GM10248 (cell line): ENCODE measurements at regions not wholly inside any gene's neighbourhood (a gene's known extent, or its start where the extent isn't known, plus 50 kb on each side); places are given as distances from the start of the nearest gene placed in this dataset.

Experiments
- CTCF ChIA-PET: fragments of 300-600 bp; sonication (Branson Sonifier 250); formaldehyde crosslinking; extraction: SDS; loops from one replicate; lab custom pipeline; 2021; ENCODE audit warnings: antibody characterized with exemption; lab: Yijun Ruan, JAX
- POLR2A ChIA-PET: fragments of 350-650 bp; sonication (Branson Sonifier 250); formaldehyde crosslinking; extraction: SDS; loops from one replicate; lab custom pipeline; 2020; ENCODE audit warnings: antibody characterized with exemption; lab: Yijun Ruan, JAX
- DNase-seq: peaks from one replicate; pipeline ENCODE4 v3.0.0; 2012; ENCODE audit errors: extremely low spot score
- TF ChIP-seq, protein P1 (sequence below): IDR thresholded peaks from 2 replicates; pipeline ENCODE4 v1.5.1; 2012; ENCODE audit warnings: mild to moderate bottlenecking, low read depth; ENCODE audit errors: extremely low read depth, missing control alignments, control extremely low read depth

DNA sequence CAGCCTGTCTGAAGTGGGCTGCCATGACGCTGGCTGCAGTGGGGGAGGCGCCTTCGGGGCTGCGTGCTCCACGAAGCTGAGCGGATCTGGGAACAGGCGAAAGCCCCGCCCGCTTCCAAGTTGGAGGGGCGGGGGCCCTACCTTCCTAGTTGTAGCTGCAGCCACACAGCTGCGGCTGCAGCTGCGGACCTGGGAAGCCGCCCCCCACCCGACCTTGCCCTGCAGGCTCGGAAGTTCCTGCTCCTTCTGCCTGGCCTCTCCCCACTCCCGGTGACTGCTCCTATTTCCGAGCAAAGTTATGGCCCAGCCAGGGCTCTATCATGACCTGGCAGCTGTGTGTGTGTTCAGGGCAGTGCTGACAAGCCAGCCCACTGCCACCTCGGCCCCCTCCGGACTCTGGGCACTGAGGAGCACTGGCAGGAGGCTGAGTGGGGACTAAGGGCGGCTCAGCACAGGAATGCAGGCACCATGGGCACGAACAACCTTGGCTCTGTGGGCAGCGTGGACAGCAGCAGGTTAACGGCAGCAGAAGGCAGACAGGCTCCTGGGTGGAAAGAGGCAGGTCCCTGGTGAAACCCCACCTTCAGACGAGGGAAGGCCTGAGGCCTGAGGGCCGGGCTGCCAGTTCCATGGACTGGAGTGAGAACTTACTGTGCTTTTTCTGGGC is 352.4 kb upstream of the TMCO5A start:
- CTCF ChIA-PET, result no interaction called here
- POLR2A ChIA-PET, result no interaction called here
- TF ChIP-seq, protein P1, sequence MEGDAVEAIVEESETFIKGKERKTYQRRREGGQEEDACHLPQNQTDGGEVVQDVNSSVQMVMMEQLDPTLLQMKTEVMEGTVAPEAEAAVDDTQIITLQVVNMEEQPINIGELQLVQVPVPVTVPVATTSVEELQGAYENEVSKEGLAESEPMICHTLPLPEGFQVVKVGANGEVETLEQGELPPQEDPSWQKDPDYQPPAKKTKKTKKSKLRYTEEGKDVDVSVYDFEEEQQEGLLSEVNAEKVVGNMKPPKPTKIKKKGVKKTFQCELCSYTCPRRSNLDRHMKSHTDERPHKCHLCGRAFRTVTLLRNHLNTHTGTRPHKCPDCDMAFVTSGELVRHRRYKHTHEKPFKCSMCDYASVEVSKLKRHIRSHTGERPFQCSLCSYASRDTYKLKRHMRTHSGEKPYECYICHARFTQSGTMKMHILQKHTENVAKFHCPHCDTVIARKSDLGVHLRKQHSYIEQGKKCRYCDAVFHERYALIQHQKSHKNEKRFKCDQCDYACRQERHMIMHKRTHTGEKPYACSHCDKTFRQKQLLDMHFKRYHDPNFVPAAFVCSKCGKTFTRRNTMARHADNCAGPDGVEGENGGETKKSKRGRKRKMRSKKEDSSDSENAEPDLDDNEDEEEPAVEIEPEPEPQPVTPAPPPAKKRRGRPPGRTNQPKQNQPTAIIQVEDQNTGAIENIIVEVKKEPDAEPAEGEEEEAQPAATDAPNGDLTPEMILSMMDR, result no peak
- no peak for DNase-seq

DNA sequence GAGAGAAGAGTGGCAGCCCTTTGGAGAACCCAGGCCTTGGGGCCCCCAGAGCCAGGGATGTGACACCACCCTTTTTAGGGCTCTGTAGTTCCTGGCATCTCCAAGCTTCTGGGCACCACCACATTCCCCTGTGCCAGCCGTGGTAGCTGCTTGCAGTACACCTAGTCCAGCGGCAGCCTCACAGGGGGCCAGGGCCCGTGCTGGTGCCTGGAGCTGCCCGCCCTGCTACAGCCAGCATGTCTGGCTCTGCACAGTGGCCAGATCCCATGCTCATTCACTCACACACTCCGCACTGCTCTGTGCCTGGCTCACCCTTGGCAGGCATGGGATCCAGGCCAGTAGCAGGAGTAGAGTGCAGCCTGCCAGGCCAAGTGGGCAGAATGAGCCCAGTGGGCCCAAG is 351.6 kb upstream of the TMCO5A start:
- ChIA-PET CTCF (no interaction called here), POLR2A (no interaction called here)
- DNase-seq, result no peak
- TF ChIP-seq, protein P1, result no peak

GRCh38 chr15:37586011-37586583 is 348.3 kb upstream of the TMCO5A start:
- DNase-seq, result no peak
- ChIA-PET CTCF (no interaction called here), POLR2A (no interaction called here)
- TF ChIP-seq, protein P1, result no peak

DNA sequence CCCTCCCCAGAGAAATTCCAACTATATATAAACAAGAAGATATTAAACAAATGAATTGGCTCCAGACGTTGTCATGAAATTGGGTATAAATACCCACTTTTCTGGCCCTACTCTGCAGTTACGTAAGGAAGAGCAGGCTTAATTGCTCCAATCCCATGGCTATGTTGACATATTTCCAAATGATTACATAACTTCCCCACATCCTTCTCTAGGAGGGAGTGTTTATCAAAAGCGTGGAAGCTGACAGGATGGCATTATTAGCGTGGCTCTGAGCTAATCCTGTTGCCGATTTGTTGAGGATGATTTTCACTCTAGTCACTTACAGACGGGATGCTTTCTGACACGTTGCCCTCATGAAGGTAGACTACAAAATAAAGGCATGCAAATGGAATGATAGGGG is 347.5 kb upstream of the TMCO5A start:
- DNase-seq, result no peak
- ChIA-PET CTCF (no interaction called here), POLR2A (no interaction called here)
- TF ChIP-seq, protein P1, result no peak

- ChIA-PET CTCF (no interaction called here), POLR2A (no interaction called here)
- TF ChIP-seq, protein P1, result no peak
- no peak for DNase-seq
These were observed 340.0 kb upstream of the TMCO5A start for GRCh38 chr15:37594417-37594816.

DNA sequence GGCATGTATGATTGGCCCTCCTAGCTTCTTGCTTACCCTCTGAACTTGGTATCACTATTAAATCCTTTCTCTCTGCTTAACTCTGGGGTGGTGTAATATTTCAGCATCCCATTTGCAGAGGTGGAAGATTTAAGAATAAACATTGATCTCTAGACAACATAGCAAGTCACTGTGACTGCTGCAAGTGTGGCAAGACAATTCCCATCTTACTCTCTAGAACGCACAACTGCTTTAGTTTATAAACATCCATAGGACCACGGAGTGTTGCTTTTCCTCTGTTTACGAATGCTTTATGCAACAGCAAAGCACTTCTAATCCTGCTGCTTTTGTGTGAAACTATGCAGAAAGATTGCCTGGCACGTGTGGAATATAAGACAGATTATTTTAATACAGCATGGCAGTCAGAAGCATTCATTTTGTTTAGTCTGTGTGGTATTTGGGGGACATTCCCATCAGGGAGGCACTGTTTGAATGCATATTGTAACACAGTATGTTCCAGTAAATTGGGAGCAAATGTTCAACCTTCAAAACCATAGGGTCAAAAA is 338.9 kb upstream of the TMCO5A start:
- TF ChIP-seq, protein P1, result no peak
- no peak for DNase-seq
- ChIA-PET POLR2A (no interaction called here), CTCF (no interaction called here)
